Activated CD8-positive, alpha-beta memory T cell treated with anti-CD3 and anti-CD28 coated beads, Interleukin-2, amount 10 ng/mL, durations not matched to agents 7 days and 5 days (primary cell): ENCODE measurements at regions not wholly inside any gene's neighbourhood (a gene's known extent, or its start where the extent isn't known, plus 50 kb on each side); places are given as distances from the start of the nearest gene placed in this dataset.
"Not testable (repeated sequence)": the region's sequence is repeated elsewhere in the genome, so short reads cannot be mapped to it uniquely, and the experiment has no call there.

Source experiments
- ATAC-seq: fragments of 150-1000 bp; cut with Tn5 transposase; one replicate; pipeline ENCODE4 v1.10.0; 2021; ENCODE audit warnings: moderate library complexity
- CTCF ChIA-PET: fragments of 350-600 bp; sonication (Branson Sonifier 250); formaldehyde crosslinking; loops from one replicate; lab custom pipeline; 2021; ENCODE audit warnings: antibody characterized with exemption; lab: Charles Lee
- DNase-seq: peaks from one replicate; pipeline ENCODE4 v3.0.0-alpha.2; 2020
- H3K27ac Mint-ChIP-seq: one replicate; pipeline ENCODE4 v1.8.0; 2021; ENCODE audit warnings: mild to moderate bottlenecking, mixed read lengths
- H3K27me3 Mint-ChIP-seq: one replicate; pipeline ENCODE4 v1.8.0; 2021; ENCODE audit warnings: mixed read lengths
- H3K36me3 Mint-ChIP-seq: one replicate; pipeline ENCODE4 v1.8.0; 2021; ENCODE audit warnings: mild to moderate bottlenecking, mixed read lengths
- H3K4me1 Mint-ChIP-seq: one replicate; pipeline ENCODE4 v1.8.0; 2021; ENCODE audit warnings: mixed read lengths
- H3K4me3 Mint-ChIP-seq: one replicate; pipeline ENCODE4 v1.8.0; 2021; ENCODE audit warnings: mild to moderate bottlenecking, moderate library complexity, mixed read lengths
- H3K9me3 Mint-ChIP-seq: one replicate; pipeline ENCODE4 v1.8.0; 2022; ENCODE audit warnings: low read depth, mixed read lengths

DNA sequence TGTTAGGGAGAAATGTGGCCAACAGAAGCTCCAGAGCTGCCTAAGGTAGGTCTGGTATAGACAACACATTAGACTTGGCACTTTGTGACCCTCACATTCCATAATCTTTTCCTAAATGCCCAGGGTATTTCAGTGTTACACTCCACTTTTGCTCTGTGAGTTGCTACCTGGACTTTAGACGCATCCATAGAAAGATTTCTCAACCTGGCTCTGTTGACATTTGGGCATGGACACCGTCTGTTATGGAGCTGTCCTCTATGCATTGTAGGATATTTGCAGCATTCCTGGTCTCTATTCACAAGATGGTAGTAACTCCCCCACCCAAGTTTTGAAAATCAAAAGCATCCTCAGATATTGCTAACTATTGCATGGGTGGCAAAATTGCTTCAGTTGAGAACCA, 136.5 kb upstream of the NETO1 start:
- CTCF ChIA-PET: no interaction called here
- no peaks in the 10 kb centered on the region for H3K4me1 Mint-ChIP-seq
- H3K36me3 Mint-ChIP-seq: no peaks in the 10 kb centered on the region
- H3K4me3 Mint-ChIP-seq: no peak overlapping the region
- no peak for ATAC-seq
- DNase-seq: no peak
- no peaks in the 10 kb centered on the region for H3K27me3 Mint-ChIP-seq
- no peak overlapping the region for H3K27ac Mint-ChIP-seq
- H3K9me3 Mint-ChIP-seq: peaks cover 7% of the 10 kb centered on the region

DNA sequence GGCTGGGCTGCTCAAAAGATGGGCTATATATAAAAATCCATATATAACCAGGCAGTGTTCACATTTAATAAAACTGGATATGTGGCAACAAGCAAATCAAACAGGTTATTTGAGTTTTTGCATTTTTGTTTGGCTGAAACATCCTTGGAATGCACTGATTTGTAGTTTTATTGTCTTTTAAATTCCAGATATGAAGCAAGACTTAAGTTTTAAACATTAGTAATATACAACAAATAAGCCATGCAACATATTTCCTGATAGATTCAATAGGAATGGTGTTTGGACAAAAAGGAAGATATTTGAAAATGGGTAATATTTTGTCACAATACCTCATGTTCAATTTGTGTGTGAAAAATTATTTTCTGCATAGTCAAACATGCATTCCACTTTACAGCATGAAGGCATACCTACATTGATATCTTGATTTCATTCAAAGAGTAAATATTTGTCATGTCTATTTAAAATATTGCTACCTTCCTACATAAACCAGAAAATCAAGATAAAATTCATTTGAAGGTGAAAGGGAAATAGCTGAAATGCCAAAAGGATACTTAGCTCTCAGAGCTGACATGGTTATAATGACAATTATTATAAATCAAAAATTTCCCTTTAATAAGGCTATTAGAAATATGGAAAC, 132.3 kb upstream of the NETO1 start:
- H3K27me3 Mint-ChIP-seq: no peaks in the 10 kb centered on the region
- CTCF ChIA-PET: no interaction called here
- no peaks in the 10 kb centered on the region for H3K4me1 Mint-ChIP-seq

DNA sequence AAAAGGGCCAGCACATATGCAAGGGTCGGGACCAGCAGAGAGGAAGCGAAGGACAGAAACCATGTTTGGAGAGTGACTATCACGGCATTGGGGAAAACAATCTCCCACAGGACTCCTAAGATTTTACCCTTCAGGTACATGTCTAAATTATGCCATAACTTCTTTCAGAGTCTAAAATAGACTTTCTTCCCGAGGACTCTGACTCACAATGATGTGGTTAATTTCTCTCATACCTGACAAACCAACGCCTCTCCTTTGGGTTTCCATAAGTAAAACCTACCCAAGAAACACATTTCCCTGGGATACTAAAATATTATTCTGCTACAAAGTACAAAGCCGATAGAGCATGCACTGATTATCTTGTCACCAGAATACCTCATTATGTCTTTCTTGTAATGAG, 127.8 kb upstream of the NETO1 start:
- Mint-ChIP-seq H3K27me3 (no peaks in the 10 kb centered on the region), H3K4me3 (no peak overlapping the region), H3K9me3 (peaks cover 2% of the 10 kb centered on the region), H3K36me3 (no peaks in the 10 kb centered on the region), H3K27ac (no peak overlapping the region), H3K4me1 (no peaks in the 10 kb centered on the region)
- ATAC-seq: no peak
- no peak for DNase-seq
- CTCF ChIA-PET: interaction anchor here (1.1 kb wide), 1 partner anchor 11 kb away, joined by 3 read pairs; no protein-coding TSS in a partner anchor

More for the DNA sequence above, 132.3 kb upstream of the NETO1 start:
- H3K36me3 Mint-ChIP-seq: no peaks in the 10 kb centered on the region
- DNase-seq (no peak), ATAC-seq (no peak)
- H3K9me3 Mint-ChIP-seq: peaks cover 7% of the 10 kb centered on the region
- no peak overlapping the region for H3K4me3 Mint-ChIP-seq
- H3K27ac Mint-ChIP-seq: no peak overlapping the region

DNA sequence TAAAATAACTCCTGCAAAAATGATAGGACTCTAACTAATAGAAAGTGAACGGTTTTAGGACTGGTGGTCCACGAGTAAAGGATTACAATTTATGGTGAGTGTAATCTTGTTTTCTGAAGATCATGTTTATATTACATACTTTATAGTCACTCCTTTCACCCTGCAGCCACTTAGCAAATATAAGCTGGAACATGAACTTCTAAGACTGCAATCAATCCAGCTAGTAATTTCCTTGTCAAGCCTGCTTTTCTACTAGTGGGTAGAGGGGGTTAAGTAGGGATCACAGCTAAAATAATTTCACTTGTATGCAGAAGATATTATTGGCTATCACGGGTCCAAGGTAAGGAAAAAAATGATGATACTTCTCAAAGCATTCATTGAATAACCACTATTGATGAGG, 125.5 kb upstream of the NETO1 start:
- no peaks in the 10 kb centered on the region for H3K4me1 Mint-ChIP-seq
- CTCF ChIA-PET: no interaction called here
- no peaks in the 10 kb centered on the region for H3K36me3 Mint-ChIP-seq
- ATAC-seq: no peak
- H3K9me3 Mint-ChIP-seq: peaks cover 8% of the 10 kb centered on the region
- no peaks in the 10 kb centered on the region for H3K27me3 Mint-ChIP-seq
- H3K27ac Mint-ChIP-seq: no peak overlapping the region
- DNase-seq: no peak
- no peak overlapping the region for H3K4me3 Mint-ChIP-seq

DNA sequence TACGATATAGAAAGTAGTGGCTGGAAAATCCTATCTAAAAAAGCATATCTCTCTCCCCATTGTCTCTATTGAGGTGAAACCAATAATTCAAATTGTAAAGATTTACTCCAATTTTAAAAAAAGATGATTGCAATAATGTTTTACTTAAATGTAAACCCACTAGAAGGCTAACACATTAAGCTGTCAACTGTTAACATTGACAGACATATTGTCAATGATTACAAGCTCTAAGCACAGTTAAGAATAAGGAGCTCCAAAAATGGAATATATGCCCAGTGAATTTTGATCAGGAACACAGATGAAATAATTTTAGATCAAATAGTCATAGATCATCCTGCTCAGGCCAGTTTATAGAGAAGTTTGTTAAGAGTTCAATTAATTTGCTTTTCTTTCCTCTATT, 123.6 kb upstream of the NETO1 start:
- Mint-ChIP-seq H3K27ac (no peak overlapping the region), H3K9me3 (peaks cover 5% of the 10 kb centered on the region)
- CTCF ChIA-PET: no interaction called here

DNA sequence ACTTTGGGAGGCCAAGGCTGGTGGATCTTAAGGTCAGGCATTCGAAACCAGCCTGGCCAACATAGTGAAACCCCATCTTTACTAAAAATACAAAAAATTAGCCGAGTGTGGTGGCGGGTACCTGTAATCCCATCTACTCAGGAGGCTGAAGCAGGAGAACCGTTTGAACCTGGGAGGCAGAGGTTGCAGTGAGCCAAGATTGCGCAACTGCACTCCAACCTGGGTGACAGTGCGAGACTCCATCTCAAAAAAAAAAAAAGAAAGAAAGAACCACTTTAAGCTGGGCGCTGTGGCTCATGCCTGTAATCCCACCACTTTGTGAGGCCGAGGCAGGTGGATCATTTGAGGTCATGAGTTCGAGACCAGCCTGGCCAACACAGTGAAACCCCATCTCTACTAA, 119.8 kb upstream of the NETO1 start:
- H3K27me3 Mint-ChIP-seq, DNase-seq, H3K4me1 Mint-ChIP-seq, H3K36me3 Mint-ChIP-seq, H3K27ac Mint-ChIP-seq, CTCF ChIA-PET, ATAC-seq, H3K9me3 Mint-ChIP-seq, H3K4me3 Mint-ChIP-seq: not testable (repeated sequence)

More for the DNA sequence above, 123.6 kb upstream of the NETO1 start:
- DNase-seq (no peak), ATAC-seq (no peak)
- no peaks in the 10 kb centered on the region for H3K36me3 Mint-ChIP-seq
- H3K4me1 Mint-ChIP-seq: no peaks in the 10 kb centered on the region
- H3K4me3 Mint-ChIP-seq: no peak overlapping the region
- no peaks in the 10 kb centered on the region for H3K27me3 Mint-ChIP-seq

DNA sequence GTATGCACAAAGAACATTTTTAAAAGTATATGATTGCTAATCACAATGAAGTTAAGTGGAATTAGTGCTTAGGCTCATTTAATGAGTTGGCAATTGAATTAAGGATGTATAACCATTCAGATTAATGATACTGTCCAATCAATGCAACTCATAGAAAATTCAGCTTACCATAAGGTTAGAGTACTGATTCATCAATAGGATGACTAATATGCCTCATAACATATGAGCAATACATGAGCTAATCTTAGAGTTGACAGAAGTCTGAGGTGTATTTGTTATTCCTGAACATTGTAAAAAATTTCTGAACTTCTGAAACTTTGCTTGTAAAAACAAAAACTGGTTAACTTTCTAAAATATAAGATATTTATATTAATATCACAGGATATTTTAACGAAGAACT, 118.3 kb upstream of the NETO1 start:
- H3K36me3 Mint-ChIP-seq: no peaks in the 10 kb centered on the region
- peaks cover 5% of the 10 kb centered on the region for H3K9me3 Mint-ChIP-seq
- ATAC-seq (no peak), DNase-seq (no peak)
- H3K4me3 Mint-ChIP-seq: no peak overlapping the region
- no peaks in the 10 kb centered on the region for H3K4me1 Mint-ChIP-seq
- CTCF ChIA-PET: no interaction called here
- no peak overlapping the region for H3K27ac Mint-ChIP-seq
- no peaks in the 10 kb centered on the region for H3K27me3 Mint-ChIP-seq

DNA sequence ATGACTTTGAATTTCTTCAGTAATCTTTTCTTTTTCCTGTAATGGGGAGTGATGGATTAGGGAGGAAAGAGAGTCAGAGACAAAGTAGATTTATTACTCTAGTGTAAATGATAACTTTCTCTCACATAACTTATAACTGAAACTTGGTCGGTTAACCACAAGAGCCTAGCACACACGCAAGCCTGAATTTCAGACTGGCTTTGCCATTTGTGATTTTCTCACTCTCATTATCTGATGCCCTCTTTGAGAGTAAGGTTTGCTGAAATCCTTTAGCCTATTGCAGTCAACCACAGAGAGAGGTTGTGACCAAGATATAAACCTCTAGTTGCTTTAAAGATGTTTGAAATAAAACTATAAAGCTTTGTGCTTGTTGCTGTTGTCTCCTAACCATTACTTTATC, 117.9 kb upstream of the NETO1 start:
- no peaks in the 10 kb centered on the region for H3K36me3 Mint-ChIP-seq
- H3K27ac Mint-ChIP-seq: no peak overlapping the region
- no peak overlapping the region for H3K4me3 Mint-ChIP-seq
- DNase-seq (no peak), ATAC-seq (no peak)
- no peaks in the 10 kb centered on the region for H3K27me3 Mint-ChIP-seq
- CTCF ChIA-PET: no interaction called here
- H3K4me1 Mint-ChIP-seq: no peaks in the 10 kb centered on the region
- H3K9me3 Mint-ChIP-seq: peaks cover 5% of the 10 kb centered on the region

DNA sequence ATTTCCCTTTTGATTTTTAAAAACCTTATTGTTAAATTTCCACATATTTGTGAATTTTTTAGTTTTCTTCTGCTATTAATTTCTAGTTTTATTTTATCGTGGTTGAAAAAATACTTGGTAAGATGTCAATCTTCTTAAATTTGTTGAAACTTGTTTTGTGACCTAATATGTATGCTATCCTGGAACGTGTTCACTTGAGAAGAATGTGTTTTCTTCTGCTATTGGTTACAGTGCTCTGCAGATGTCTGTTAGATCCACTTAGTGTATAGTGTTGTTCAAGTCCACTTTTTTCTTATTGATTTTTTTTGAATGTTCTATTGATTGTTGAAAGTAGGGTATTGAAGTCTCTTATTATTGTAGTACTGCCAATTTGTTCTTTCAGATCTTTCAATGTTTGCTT, 116.5 kb upstream of the NETO1 start:
- H3K36me3 Mint-ChIP-seq: no peaks in the 10 kb centered on the region
- H3K9me3 Mint-ChIP-seq: peaks cover 3% of the 10 kb centered on the region
- H3K27ac Mint-ChIP-seq: no peak overlapping the region
- ATAC-seq: no peak
- CTCF ChIA-PET: no interaction called here
- H3K4me3 Mint-ChIP-seq: no peak overlapping the region
- H3K4me1 Mint-ChIP-seq: no peaks in the 10 kb centered on the region
- no peaks in the 10 kb centered on the region for H3K27me3 Mint-ChIP-seq
- DNase-seq: no peak

DNA sequence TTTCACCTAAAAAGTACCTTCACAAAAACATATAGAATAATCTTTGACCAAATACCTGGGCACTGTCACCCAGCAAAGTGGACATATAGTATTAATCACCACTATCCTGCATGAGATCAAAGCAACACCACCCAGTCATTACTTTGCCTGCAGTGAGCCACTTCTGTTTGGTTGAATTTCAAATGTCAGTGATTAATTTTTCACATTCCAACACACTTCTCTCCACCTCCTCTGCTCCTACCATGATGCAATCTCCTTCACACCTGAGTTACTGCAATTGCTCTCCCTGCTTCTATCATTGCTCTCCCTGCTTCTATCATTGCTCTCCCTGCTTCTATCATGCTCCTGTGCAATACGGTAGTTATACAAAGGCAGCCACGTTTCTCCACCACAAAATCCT, 106.1 kb upstream of the NETO1 start:
- CTCF ChIA-PET: no interaction called here
- H3K27ac Mint-ChIP-seq: no peak overlapping the region
- DNase-seq: no peak

DNA sequence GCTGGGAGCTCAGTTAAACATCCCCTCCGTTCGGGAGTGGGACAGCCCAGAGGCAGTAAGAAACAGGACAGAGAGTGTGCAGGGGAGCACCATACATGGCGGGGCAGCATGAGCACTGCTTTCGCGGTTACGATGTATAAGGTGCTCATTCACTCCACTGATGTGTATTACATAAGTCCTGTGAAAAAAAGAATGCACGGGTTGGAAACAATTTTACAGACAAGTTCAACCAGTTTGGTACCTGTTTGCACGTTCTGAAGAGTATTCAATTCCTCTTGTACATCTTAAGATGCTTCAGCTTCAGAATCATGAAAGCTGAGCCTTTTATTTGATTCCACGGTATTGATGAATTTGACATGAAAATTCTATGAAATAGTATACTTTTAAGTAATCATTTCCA, 97.8 kb upstream of the NETO1 start:
- Mint-ChIP-seq H3K27ac (no peak overlapping the region), H3K9me3 (peaks cover 10% of the 10 kb centered on the region), H3K27me3 (no peaks in the 10 kb centered on the region), H3K4me1 (no peaks in the 10 kb centered on the region), H3K36me3 (no peaks in the 10 kb centered on the region), H3K4me3 (no peak overlapping the region)
- CTCF ChIA-PET: no interaction called here
- no peak for ATAC-seq
- DNase-seq: no peak

More for the DNA sequence above, 106.1 kb upstream of the NETO1 start:
- Mint-ChIP-seq H3K9me3 (peaks cover 12% of the 10 kb centered on the region), H3K4me3 (no peak overlapping the region), H3K36me3 (no peaks in the 10 kb centered on the region), H3K4me1 (no peaks in the 10 kb centered on the region), H3K27me3 (no peaks in the 10 kb centered on the region)
- no peak for ATAC-seq

DNA sequence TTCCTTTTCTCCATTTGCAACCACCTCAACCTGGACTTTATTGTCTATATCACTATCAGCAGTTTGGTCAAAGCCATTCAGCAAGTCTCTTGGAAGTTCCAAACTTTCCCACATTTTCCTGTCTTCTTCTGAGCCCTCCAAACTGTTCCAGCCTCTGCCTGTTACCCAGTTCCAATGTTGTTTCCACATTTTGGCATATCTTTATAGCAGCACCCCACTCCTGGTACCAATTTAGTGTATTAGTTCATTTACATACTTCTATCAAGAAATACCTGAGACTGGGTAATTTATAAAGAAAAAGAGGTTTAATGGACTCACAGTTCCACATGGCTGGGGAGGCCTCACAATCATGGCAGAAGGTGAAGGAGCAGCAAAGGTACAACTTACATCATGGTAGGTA, 90.4 kb upstream of the NETO1 start:
- not testable (repeated sequence) for DNase-seq

DNA sequence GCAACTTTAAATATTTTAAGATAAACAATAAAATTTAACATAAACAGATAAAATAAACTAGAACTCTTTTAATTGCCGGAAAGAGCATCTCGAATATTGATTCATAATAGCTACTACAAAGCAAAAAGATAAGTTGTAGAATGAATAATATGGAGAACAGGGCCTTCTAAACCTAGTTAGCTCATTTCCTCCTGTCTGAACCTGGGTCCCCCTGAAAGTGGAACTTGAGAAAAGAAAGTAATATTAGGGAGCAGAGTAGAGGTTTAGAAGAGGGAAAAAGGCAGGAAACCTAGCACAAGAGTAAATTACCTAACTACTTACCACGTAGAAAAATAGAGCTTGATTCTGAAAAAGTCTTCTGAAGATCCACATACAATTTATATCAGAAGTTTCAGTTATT, 80.7 kb upstream of the NETO1 start:
- Mint-ChIP-seq H3K9me3 (no peaks in the 10 kb centered on the region), H3K4me1 (no peaks in the 10 kb centered on the region), H3K4me3 (no peak overlapping the region), H3K27ac (no peak overlapping the region), H3K27me3 (no peaks in the 10 kb centered on the region), H3K36me3 (no peaks in the 10 kb centered on the region)
- no peak for DNase-seq
- CTCF ChIA-PET: no interaction called here
- no peak for ATAC-seq

More for the DNA sequence above, 90.4 kb upstream of the NETO1 start:
- H3K4me1 Mint-ChIP-seq, ATAC-seq, H3K27me3 Mint-ChIP-seq, H3K27ac Mint-ChIP-seq, CTCF ChIA-PET, H3K36me3 Mint-ChIP-seq, H3K4me3 Mint-ChIP-seq: not testable (repeated sequence)
- peaks cover 16% of the 10 kb centered on the region for H3K9me3 Mint-ChIP-seq

DNA sequence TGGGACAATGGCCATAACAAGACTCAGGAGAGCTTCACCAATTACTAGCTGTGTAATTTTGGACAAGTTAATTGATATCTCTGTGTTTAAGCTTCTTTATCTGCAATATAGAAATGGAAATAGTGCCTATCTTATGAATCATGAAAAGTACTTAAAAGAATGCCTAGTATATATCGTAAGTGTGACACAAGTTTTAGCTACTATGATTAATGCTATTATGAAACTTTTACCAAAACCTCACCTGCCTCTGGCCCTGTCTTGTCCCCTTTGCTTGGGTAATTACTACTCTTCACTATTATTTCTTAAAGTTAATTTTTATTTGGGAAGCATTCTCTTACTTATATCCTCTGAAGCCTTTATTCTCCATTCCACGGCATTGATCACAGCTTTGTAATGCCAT, 75.0 kb upstream of the NETO1 start:
- Mint-ChIP-seq H3K36me3 (no peaks in the 10 kb centered on the region), H3K4me1 (no peaks in the 10 kb centered on the region), H3K4me3 (no peak overlapping the region), H3K27ac (no peak overlapping the region), H3K27me3 (no peaks in the 10 kb centered on the region), H3K9me3 (peaks cover 8% of the 10 kb centered on the region)
- ATAC-seq: no peak
- no peak for DNase-seq
- CTCF ChIA-PET: no interaction called here

DNA sequence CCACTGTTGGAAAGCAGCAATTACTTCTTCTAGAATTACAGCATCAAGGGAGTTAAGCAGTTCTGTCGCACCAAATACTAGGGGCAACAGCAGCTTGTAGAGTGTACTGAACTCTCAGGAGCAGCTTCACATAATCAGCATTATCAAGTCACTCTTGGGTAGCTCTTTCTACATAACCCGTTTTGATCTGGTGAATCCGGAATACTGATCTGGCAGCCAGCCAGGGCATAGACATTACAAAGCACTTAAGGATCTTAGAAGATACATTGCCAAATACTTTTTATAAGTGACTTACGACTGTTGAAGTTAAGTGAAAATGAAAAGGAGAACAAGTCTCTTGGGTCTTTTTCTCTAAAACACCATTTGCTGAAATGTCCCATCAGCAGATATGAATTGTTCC, 73.2 kb upstream of the NETO1 start:
- CTCF ChIA-PET: no interaction called here
- Mint-ChIP-seq H3K36me3 (no peaks in the 10 kb centered on the region), H3K4me1 (no peaks in the 10 kb centered on the region)

More for the DNA sequence above, 73.2 kb upstream of the NETO1 start:
- Mint-ChIP-seq H3K4me3 (no peak overlapping the region), H3K27me3 (no peaks in the 10 kb centered on the region), H3K9me3 (peaks cover 8% of the 10 kb centered on the region), H3K27ac (no peak overlapping the region)
- ATAC-seq (no peak), DNase-seq (no peak)
